ENCODE measurements at regions not wholly inside any gene's neighbourhood (a gene's known extent, or its start where the extent isn't known, plus 50 kb on each side); places are given as distances from the start of the nearest gene placed in this dataset.

GRCh38 chr20:60632391-60633262 is 619.4 kb upstream of the CDH4 start:
- 48 to 54% methylated on average over 8 of the region's 8 CpGs for WGBS, 2 donors
- no peak overlapping the region for H3K4me3 ChIP-seq (ENCODE audit: low read depth, poor library complexity, severe bottlenecking)
- TF ChIP-seq CTCF (IDR thresholded peaks at IDR 0.05): no peak
- no peak for TF ChIP-seq POLR2A (IDR thresholded peaks at IDR 0.05)
- intact Hi-C loops (cut with DNase I; ENCODE audit: low total_unique reads): no loop called here
- DNase-seq (ENCODE audit: low spot score in 2 of 2): peak in 1 of 2 donors; percentile 27

- 80 to 86% methylated on average over 19 of the region's 19 CpGs for WGBS, 2 donors
- intact Hi-C loops (cut with DNase I; ENCODE audit: low total_unique reads): no loop called here
Observed at GRCh38 chr20:60634491-60635172, 617.4 kb upstream of the CDH4 start.

DNA sequence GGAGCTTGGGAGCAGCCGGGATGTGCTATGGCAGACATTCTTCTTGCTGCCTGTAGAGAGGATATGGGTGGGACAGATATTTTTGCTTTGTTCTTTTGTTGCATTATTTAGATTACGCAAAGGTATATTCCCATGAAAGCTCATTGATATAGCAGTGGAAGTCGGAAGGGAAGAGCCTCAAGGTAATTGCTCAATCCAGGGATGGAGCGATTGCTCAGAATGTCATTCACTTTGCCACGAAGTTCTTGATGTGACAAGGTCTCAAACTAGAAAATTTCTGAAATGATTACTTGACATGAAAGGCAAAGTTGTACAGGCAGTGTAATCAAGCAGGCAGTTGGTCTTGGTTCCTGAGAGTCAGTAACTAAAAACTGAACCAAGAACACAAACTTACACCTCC is 615.6 kb upstream of the CDH4 start:
- intact Hi-C loops (cut with DNase I; ENCODE audit: low total_unique reads): no loop called here
- TF ChIP-seq CTCF (IDR thresholded peaks at IDR 0.05) (no peak), POLR2A (IDR thresholded peaks at IDR 0.05) (no peak)
- 87 to 89% methylated on average over 5 of the region's 5 CpGs for WGBS, 2 donors
- DNase-seq (ENCODE audit: low spot score in 2 of 2): no peak
- H3K4me3 ChIP-seq (ENCODE audit: low read depth, poor library complexity, severe bottlenecking): no peak overlapping the region

More at GRCh38 chr20:60634491-60635172, 617.4 kb upstream of the CDH4 start:
- no peak overlapping the region for H3K4me3 ChIP-seq (ENCODE audit: low read depth, poor library complexity, severe bottlenecking)
- TF ChIP-seq CTCF (IDR thresholded peaks at IDR 0.05): no peak
- TF ChIP-seq POLR2A (IDR thresholded peaks at IDR 0.05): no peak
- no peak for DNase-seq (ENCODE audit: low spot score in 2 of 2)

DNA sequence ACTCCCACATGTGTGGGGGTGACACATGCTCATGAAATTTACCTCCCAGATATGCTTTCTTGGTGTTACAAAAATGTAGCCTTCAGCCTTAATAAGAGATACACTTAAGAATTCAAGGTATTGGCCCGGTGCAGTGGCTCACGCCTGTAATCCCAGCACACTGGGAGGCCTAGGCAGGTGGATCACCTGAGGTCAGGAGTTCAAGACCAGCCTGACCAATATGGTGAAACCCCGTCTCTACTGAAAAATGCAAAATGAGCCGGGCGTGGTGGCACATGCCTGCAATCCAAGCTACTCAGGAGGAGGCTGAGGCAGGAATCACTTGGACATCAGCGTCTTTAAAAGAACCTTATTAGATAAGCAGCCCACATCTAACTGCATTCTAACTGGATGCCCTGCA is 614.3 kb upstream of the CDH4 start:
- TF ChIP-seq POLR2A (IDR thresholded peaks at IDR 0.05) (no peak), CTCF (IDR thresholded peaks at IDR 0.05) (no peak)
- 72 to 85% methylated on average over 6 of the region's 6 CpGs for WGBS, 2 donors
- no peak overlapping the region for H3K4me3 ChIP-seq (ENCODE audit: low read depth, poor library complexity, severe bottlenecking)
- no peak for DNase-seq (ENCODE audit: low spot score in 2 of 2)
- intact Hi-C loops (cut with DNase I; ENCODE audit: low total_unique reads): no loop called here

GRCh38 chr20:60638430-60639098 is 613.5 kb upstream of the CDH4 start:
- DNase-seq (ENCODE audit: low spot score in 2 of 2): no peak
- H3K4me3 ChIP-seq (ENCODE audit: low read depth, poor library complexity, severe bottlenecking): no peak overlapping the region
- WGBS, 2 donors: 76 to 81% methylated on average over 4 of the region's 4 CpGs
- TF ChIP-seq POLR2A (IDR thresholded peaks at IDR 0.05) (no peak), CTCF (IDR thresholded peaks at IDR 0.05) (no peak)
- intact Hi-C loops (cut with DNase I; ENCODE audit: low total_unique reads): no loop called here

Data from lower leg skin (tissue), 4 donors.